ENCODE measurements at regions not wholly inside any gene's neighbourhood (a gene's known extent, or its start where the extent isn't known, plus 50 kb on each side); places are given as distances from the start of the nearest gene placed in this dataset.

DNA sequence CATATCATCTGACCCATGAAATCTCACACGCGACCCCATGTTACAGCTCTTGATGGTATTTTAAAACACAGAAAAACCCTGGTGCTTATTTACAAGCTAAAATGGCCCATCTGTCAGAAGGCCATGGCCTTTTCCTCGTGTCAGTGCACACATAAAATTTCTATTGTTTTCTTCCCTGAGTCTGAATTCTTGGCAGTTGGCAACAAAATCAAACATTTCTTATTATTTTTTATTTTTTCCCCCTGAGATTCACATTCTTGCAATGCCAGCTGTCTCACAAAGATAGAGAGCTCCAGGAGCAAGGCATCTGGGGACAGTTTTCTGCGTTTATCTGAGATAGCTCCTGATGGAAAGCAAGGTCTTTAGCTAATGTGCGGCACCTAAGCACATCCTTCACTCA lies 818.1 kb upstream of the TMEM132C start:
- H3K36me3 ChIP-seq (ENCODE audit: control insufficient read depth in 2 of 2, insufficient read depth in 2 of 2, low read length in 1 of 2), result no peaks in the 10 kb centered on the region
- H3K27ac ChIP-seq (ENCODE audit: low read depth in 1 of 2, low read length in 1 of 2), result no peak overlapping the region
- 85% methylated on average over 5 of the region's 5 CpGs for WGBS
- DNase-seq (ENCODE audit: low read depth in 6 of 9, low spot score in 9 of 9), result no peak
- H3K9me3 ChIP-seq (ENCODE audit: control insufficient read depth in 2 of 2, insufficient read depth in 1 of 2, low read length in 1 of 2), result no peaks in the 10 kb centered on the region
- peaks cover 0 to under 1% of the 10 kb centered on the region in 2 donors for H3K27me3 ChIP-seq (ENCODE audit: control insufficient read depth in 2 of 2, insufficient read depth in 1 of 2, low read length in 1 of 2)
- H3K4me1 ChIP-seq (ENCODE audit: control insufficient read depth in 2 of 2, insufficient read depth in 2 of 2, low read length in 2 of 2), result no peaks in the 10 kb centered on the region
- no peak overlapping the region for H3K4me3 ChIP-seq (ENCODE audit: low read length in 2 of 2)

DNA sequence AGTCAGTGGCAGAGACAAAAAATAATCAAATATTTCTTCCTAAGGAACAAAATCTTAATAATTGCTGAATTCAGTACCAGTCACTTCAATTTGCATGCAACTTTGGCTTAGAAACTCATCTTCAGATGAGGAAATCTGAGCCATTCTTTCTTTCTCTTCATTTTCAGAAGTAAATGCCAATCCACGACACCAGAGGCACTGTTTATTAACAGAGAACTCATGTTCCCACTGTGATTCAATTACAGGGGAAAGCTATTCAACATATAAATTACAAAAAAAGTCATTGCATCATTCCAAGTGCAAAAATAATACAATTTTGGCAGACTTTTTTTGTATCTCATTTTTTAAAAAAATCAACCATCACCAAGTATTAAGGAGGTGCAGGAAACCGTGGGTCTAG lies 816.1 kb upstream of the TMEM132C start:
- WGBS, result 36% methylated on average over 2 of the region's 2 CpGs
- H3K9me3 ChIP-seq (ENCODE audit: control insufficient read depth in 2 of 2, insufficient read depth in 1 of 2, low read length in 1 of 2), result no peaks in the 10 kb centered on the region
- no peaks in the 10 kb centered on the region for H3K36me3 ChIP-seq (ENCODE audit: control insufficient read depth in 2 of 2, insufficient read depth in 2 of 2, low read length in 1 of 2)
- DNase-seq (ENCODE audit: low read depth in 6 of 9, low spot score in 9 of 9), result no peak
- H3K27me3 ChIP-seq (ENCODE audit: control insufficient read depth in 2 of 2, insufficient read depth in 1 of 2, low read length in 1 of 2), result peaks cover 13 to 18% of the 10 kb centered on the region in 2 donors
- no peak overlapping the region for H3K4me3 ChIP-seq (ENCODE audit: low read length in 2 of 2)
- H3K27ac ChIP-seq (ENCODE audit: low read depth in 1 of 2, low read length in 1 of 2), result no peak overlapping the region
- no peaks in the 10 kb centered on the region for H3K4me1 ChIP-seq (ENCODE audit: control insufficient read depth in 2 of 2, insufficient read depth in 2 of 2, low read length in 2 of 2)

DNA sequence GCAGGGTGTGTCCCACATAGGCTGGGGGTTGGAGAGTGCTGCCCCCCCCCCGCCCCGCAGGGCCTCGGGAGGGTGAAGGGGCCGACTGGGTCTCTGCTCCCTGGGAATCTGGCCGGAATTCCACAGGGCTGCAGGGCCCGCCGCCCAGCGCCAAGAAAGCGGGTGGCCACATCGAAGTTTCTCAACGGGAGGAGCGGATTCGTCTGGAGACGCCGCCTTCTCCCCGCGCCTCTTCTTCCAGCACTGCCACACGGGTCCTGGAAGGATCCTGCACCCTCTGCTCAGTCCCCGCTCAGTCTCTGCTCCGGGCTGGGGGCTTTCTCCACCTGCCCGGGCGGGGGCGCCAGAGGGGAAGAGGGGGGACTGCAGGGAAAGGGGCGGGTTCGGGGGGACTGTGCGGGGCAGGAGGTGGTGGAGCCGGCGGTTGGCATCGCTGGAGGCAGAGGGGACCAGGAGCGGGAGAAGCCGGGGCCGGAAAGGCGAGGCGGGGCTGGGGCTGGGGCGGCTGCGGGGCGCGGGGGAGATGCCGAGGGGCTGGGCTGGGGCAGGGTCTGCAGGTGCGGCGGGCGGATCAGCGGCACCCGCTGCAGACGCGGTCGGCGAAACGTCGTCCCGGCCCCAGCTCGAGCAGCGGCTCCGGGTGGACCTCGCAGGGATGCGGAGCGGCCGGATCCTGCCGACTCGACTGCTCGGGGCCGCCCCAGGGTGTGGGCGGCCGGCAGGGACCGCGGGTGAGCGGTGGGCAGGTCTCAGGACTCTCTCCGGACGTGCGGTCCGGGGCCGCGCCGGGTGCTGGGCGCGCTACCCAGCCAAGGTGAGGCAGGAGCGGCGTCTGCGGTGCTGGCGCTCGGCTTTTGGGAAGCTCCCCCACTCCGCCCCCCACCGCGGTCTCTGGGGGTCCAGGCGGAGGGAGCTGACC lies 811.4 kb upstream of the TMEM132C start:
- Histone ChIP-seq H3K27ac (ENCODE audit: low read depth in 1 of 2, low read length in 1 of 2) (no peak overlapping the region), H3K4me3 (ENCODE audit: low read length in 2 of 2) (no peak overlapping the region), H3K4me1 (ENCODE audit: control insufficient read depth in 2 of 2, insufficient read depth in 2 of 2, low read length in 2 of 2) (no peaks in the 10 kb centered on the region), H3K27me3 (ENCODE audit: control insufficient read depth in 2 of 2, insufficient read depth in 1 of 2, low read length in 1 of 2) (peaks cover 22 to 29% of the 10 kb centered on the region in 2 donors), H3K36me3 (ENCODE audit: control insufficient read depth in 2 of 2, insufficient read depth in 2 of 2, low read length in 1 of 2) (no peaks in the 10 kb centered on the region), H3K9me3 (ENCODE audit: control insufficient read depth in 2 of 2, insufficient read depth in 1 of 2, low read length in 1 of 2) (no peaks in the 10 kb centered on the region)
- no peak for DNase-seq (ENCODE audit: low read depth in 6 of 9, low spot score in 9 of 9)
- WGBS, result 7% methylated on average over 85 of the region's 85 CpGs

DNA sequence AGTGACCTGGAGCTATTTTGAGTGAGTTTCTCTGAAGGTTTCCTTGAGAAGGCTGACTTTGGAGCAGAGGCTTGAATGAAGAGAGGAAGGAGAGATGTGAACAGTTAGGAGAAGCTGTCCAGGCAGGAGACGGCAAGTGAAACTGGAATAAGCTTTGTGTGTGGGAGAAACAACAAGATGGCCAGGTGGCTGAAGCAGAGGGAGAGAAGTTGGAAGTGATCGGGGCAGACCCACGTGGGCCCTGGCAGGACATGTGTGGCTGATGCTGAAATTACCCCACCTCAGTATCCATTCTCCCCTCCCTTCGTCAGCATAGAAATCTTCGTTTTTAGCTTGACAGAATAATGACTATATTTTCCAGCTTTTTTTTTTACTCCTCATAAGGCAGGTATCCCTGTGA lies 809.2 kb upstream of the TMEM132C start:
- Histone ChIP-seq H3K4me1 (ENCODE audit: control insufficient read depth in 2 of 2, insufficient read depth in 2 of 2, low read length in 2 of 2) (no peaks in the 10 kb centered on the region), H3K4me3 (ENCODE audit: low read length in 2 of 2) (no peak overlapping the region), H3K27ac (ENCODE audit: low read depth in 1 of 2, low read length in 1 of 2) (no peak overlapping the region), H3K27me3 (ENCODE audit: control insufficient read depth in 2 of 2, insufficient read depth in 1 of 2, low read length in 1 of 2) (peaks cover 22 to 29% of the 10 kb centered on the region in 2 donors), H3K36me3 (ENCODE audit: control insufficient read depth in 2 of 2, insufficient read depth in 2 of 2, low read length in 1 of 2) (no peaks in the 10 kb centered on the region), H3K9me3 (ENCODE audit: control insufficient read depth in 2 of 2, insufficient read depth in 1 of 2, low read length in 1 of 2) (no peaks in the 10 kb centered on the region)
- DNase-seq (ENCODE audit: low read depth in 6 of 9, low spot score in 9 of 9), result no peak
- 86% methylated on average over 5 of the region's 5 CpGs for WGBS

DNA sequence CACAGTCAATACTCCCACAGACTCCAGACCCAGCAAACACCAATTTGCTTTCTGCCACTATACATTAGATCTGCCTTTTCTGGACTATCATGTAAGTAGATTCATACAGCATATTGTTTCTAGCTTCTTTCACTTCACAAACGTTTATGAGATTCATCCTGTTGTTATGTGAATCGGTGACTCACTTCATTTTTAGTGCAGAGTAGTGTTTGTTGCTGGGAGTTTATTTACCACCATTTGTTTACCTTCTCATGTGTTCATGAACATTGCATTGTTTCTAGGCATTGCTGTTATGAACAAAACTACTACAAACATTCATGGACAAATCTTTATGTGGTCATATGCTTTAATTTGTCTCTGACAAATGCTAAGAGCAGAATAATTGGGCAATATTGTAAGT lies 807.8 kb upstream of the TMEM132C start:
- WGBS, result 92% methylated on average over 2 of the region's 2 CpGs
- H3K36me3 ChIP-seq (ENCODE audit: control insufficient read depth in 2 of 2, insufficient read depth in 2 of 2, low read length in 1 of 2), result no peaks in the 10 kb centered on the region
- H3K4me1 ChIP-seq (ENCODE audit: control insufficient read depth in 2 of 2, insufficient read depth in 2 of 2, low read length in 2 of 2), result no peaks in the 10 kb centered on the region
- H3K4me3 ChIP-seq (ENCODE audit: low read length in 2 of 2), result no peak overlapping the region
- no peaks in the 10 kb centered on the region for H3K9me3 ChIP-seq (ENCODE audit: control insufficient read depth in 2 of 2, insufficient read depth in 1 of 2, low read length in 1 of 2)
- H3K27me3 ChIP-seq (ENCODE audit: control insufficient read depth in 2 of 2, insufficient read depth in 1 of 2, low read length in 1 of 2), result peaks cover 20 to 26% of the 10 kb centered on the region in 2 donors
- no peak overlapping the region for H3K27ac ChIP-seq (ENCODE audit: low read depth in 1 of 2, low read length in 1 of 2)
- DNase-seq (ENCODE audit: low read depth in 6 of 9, low spot score in 9 of 9), result no peak

DNA sequence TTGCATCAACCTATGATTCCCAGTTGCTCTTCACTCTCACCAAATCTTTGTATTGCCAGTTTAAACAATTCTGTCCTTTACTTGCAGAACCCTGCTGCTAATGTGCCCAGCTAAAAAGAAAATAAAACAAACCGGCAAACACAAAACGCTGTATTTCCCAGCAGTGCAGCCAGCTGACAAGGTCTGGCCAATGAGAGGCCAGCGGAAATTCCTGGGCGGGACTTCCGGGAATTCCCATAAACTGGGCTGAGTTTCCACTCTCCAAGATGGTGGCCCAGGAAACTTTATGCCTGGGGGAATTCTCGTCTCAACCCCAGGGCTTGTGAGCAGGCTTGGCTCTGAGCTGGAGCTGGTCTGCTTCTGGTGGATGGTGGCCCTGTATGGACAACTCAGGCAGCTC lies 807.3 kb upstream of the TMEM132C start:
- H3K4me1 ChIP-seq (ENCODE audit: control insufficient read depth in 2 of 2, insufficient read depth in 2 of 2, low read length in 2 of 2), result no peaks in the 10 kb centered on the region
- H3K27ac ChIP-seq (ENCODE audit: low read depth in 1 of 2, low read length in 1 of 2), result no peak overlapping the region
- no peak overlapping the region for H3K4me3 ChIP-seq (ENCODE audit: low read length in 2 of 2)
- WGBS, result 97% methylated on average over 6 of the region's 6 CpGs
- H3K36me3 ChIP-seq (ENCODE audit: control insufficient read depth in 2 of 2, insufficient read depth in 2 of 2, low read length in 1 of 2), result no peaks in the 10 kb centered on the region
- H3K27me3 ChIP-seq (ENCODE audit: control insufficient read depth in 2 of 2, insufficient read depth in 1 of 2, low read length in 1 of 2), result peaks cover 20 to 22% of the 10 kb centered on the region in 2 donors
- no peaks in the 10 kb centered on the region for H3K9me3 ChIP-seq (ENCODE audit: control insufficient read depth in 2 of 2, insufficient read depth in 1 of 2, low read length in 1 of 2)
- no peak for DNase-seq (ENCODE audit: low read depth in 6 of 9, low spot score in 9 of 9)

DNA sequence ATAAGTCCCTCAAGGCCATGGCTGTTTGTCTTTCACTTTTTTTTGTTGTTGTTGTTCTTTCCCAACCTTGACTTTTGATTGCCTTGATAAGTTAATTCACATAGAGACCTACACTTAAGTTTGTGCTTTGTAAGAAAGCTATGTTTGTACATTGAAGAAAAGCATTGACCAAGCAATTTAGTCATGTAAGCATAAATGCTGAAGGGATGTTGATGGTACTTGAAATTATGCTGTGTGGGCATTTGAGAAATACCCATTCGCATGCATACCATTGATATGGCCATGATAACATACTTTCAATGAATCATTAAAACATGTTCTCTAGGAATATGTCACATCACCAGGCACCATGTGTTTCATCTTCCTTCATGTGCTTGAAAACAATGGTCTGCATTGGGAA lies 803.7 kb upstream of the TMEM132C start:
- Histone ChIP-seq H3K27ac (ENCODE audit: low read depth in 1 of 2, low read length in 1 of 2) (no peak overlapping the region), H3K36me3 (ENCODE audit: control insufficient read depth in 2 of 2, insufficient read depth in 2 of 2, low read length in 1 of 2) (no peaks in the 10 kb centered on the region), H3K4me3 (ENCODE audit: low read length in 2 of 2) (no peak overlapping the region), H3K27me3 (ENCODE audit: control insufficient read depth in 2 of 2, insufficient read depth in 1 of 2, low read length in 1 of 2) (no peaks in the 10 kb centered on the region), H3K4me1 (ENCODE audit: control insufficient read depth in 2 of 2, insufficient read depth in 2 of 2, low read length in 2 of 2) (no peaks in the 10 kb centered on the region), H3K9me3 (ENCODE audit: control insufficient read depth in 2 of 2, insufficient read depth in 1 of 2, low read length in 1 of 2) (no peaks in the 10 kb centered on the region)
- WGBS, result 98% methylated on average over 1 of the region's 1 CpG
- DNase-seq (ENCODE audit: low read depth in 6 of 9, low spot score in 9 of 9), result no peak

DNA sequence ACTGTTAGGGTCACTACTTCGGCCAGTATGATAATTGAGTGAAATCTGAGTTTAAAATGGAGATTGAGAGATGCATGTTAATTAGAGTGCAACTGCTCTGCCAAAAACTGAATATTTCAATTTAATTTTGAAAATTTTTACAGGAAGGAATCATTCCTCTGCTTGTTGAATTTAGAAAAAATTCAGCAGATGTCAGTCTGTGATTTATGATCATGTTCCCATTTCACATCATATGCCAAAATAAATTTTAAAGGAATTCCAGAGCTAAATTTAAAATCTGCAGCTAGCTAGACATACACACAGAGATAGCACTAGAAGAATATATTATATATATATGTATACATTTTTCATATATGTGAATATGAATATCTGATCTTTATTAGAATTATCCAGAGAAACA lies 797.6 kb upstream of the TMEM132C start:
- WGBS, result 89% methylated on average over 1 of the region's 1 CpG
- DNase-seq (ENCODE audit: low read depth in 6 of 9, low spot score in 9 of 9), result no peak
- no peaks in the 10 kb centered on the region for H3K9me3 ChIP-seq (ENCODE audit: control insufficient read depth in 2 of 2, insufficient read depth in 1 of 2, low read length in 1 of 2)
- no peaks in the 10 kb centered on the region for H3K4me1 ChIP-seq (ENCODE audit: control insufficient read depth in 2 of 2, insufficient read depth in 2 of 2, low read length in 2 of 2)
- no peaks in the 10 kb centered on the region for H3K36me3 ChIP-seq (ENCODE audit: control insufficient read depth in 2 of 2, insufficient read depth in 2 of 2, low read length in 1 of 2)
- H3K4me3 ChIP-seq (ENCODE audit: low read length in 2 of 2), result no peak overlapping the region
- H3K27me3 ChIP-seq (ENCODE audit: control insufficient read depth in 2 of 2, insufficient read depth in 1 of 2, low read length in 1 of 2), result no peaks in the 10 kb centered on the region
- no peak overlapping the region for H3K27ac ChIP-seq (ENCODE audit: low read depth in 1 of 2, low read length in 1 of 2)

DNA sequence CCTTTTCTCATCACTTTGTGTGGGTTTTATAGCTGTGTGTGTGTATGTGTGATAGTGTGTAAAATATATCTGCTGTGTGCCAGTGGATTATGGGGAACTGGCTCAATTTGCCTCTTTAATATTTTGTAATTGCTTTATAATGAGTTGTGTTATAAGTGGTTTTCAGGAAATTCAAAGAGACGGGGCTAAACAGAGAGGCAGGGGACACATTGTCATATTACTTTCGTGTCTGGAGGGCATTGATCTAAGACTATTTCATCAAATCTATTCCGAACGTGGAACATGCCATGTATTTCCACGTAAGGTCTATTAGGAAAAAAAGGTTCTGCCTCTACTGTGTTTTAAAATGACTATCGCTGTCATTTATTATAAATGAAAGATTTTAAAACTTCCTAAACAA lies 793.2 kb upstream of the TMEM132C start:
- no peak for DNase-seq (ENCODE audit: low read depth in 6 of 9, low spot score in 9 of 9)
- H3K9me3 ChIP-seq (ENCODE audit: control insufficient read depth in 2 of 2, insufficient read depth in 1 of 2, low read length in 1 of 2), result no peaks in the 10 kb centered on the region
- 78% methylated on average over 6 of the region's 6 CpGs for whole genome bisulfite sequencing
- H3K4me3 ChIP-seq (ENCODE audit: low read length in 2 of 2), result no peak overlapping the region
- H3K27me3 ChIP-seq (ENCODE audit: control insufficient read depth in 2 of 2, insufficient read depth in 1 of 2, low read length in 1 of 2), result no peaks in the 10 kb centered on the region
- no peak overlapping the region for H3K27ac ChIP-seq (ENCODE audit: low read depth in 1 of 2, low read length in 1 of 2)
- H3K36me3 ChIP-seq (ENCODE audit: control insufficient read depth in 2 of 2, insufficient read depth in 2 of 2, low read length in 1 of 2), result no peaks in the 10 kb centered on the region
- no peaks in the 10 kb centered on the region for H3K4me1 ChIP-seq (ENCODE audit: control insufficient read depth in 2 of 2, insufficient read depth in 2 of 2, low read length in 2 of 2)
